HCT116 (cell line): ENCODE measurements at regions not wholly inside any gene's neighbourhood (a gene's known extent, or its start where the extent isn't known, plus 50 kb on each side); places are given as distances from the start of the nearest gene placed in this dataset.

Experiments used
- ATAC-seq: fragments of 200-7000 bp; cut with Tn5 transposase; 2 replicates; pipeline ENCODE4 v1.9.1; 2020; ENCODE audit warnings: mild to moderate bottlenecking, moderate library complexity
- BruUV-seq: library from RNA; stranded (reverse); fragments of 400-500 nt; replicated peaks from 2 replicates; lab custom pipeline; 2021; lab: Mats Ljungman, UMichigan
- CTCF ChIA-PET: fragments of 300-600 bp; sonication (Branson Sonifier 250); formaldehyde crosslinking; loops from one replicate; lab custom pipeline; 2021; ENCODE audit warnings: antibody characterized with exemption; lab: Charles Lee
- POLR2A ChIA-PET: fragments of 300-600, 350-600 bp; sonication (Branson Sonifier 250); formaldehyde crosslinking; loops from one replicate; lab custom pipeline; 2021; ENCODE audit warnings: antibody characterized with exemption; lab: Charles Lee
- RAD21 ChIA-PET, 2 experiments: fragments of 300-600 bp; sonication (Branson Sonifier 250); formaldehyde crosslinking; loops; one replicate each; lab custom pipeline; 2023; ENCODE audit warnings: low total read pairs in 2 of 2; ENCODE audit not compliant: uncharacterized antibody in 2 of 2, unreplicated experiment in 2 of 2, low non-redundant PET in 1 of 2; lab: Charles Lee
- DNase-seq: peaks from one replicate; pipeline ENCODE4 v3.0.0-alpha.2; 2010; ENCODE audit warnings: low read depth, low spot score
- H2AFZ ChIP-seq: fragments of 200-600 bp; shearing (Covaris generic), sonication (generic); 2 replicates; pipeline ENCODE4 v1.6.1; 2017; ENCODE audit warnings: low read depth, mixed run types, mixed read lengths, antibody characterized with exemption, low read length; ENCODE audit not compliant: poor library complexity, severe bottlenecking
- H3K27ac ChIP-seq: 2 replicates; pipeline ENCODE4 v1.5.1; 2012; ENCODE audit warnings: low read depth, low read length
- H3K27me3 ChIP-seq: fragments of 200-600 bp; sonication (generic); 2 replicates; pipeline ENCODE4 v1.6.1; 2016; ENCODE audit warnings: mixed run types, low read length, mixed read lengths; ENCODE audit not compliant: insufficient read depth
- H3K36me3 ChIP-seq, 2 experiments: fragments of 200-500 bp in 1 of 2; fragments of 200-600 bp in 1 of 2; sonication (Bioruptor generic) in 1 of 2; sonication (generic) in 1 of 2; 2 replicates each; pipeline versions ENCODE4 v1.5.1 to v1.6.1; 2014 to 2016; ENCODE audit warnings: low read length in 2 of 2, inconsistent platforms in 1 of 2, mixed read lengths in 1 of 2, mixed run types in 1 of 2; ENCODE audit not compliant: insufficient read depth in 2 of 2, control insufficient read depth in 1 of 2
- H3K4me1 ChIP-seq, 2 experiments: fragments of 200-600 bp in 1 of 2; sonication (generic) in 1 of 2; 2 replicates each; pipeline versions ENCODE4 v1.5.1 to v1.6.1; 2012 to 2017; ENCODE audit warnings: low read length in 2 of 2, inconsistent platforms in 1 of 2, mild to moderate bottlenecking in 1 of 2, mixed read lengths in 1 of 2, mixed run types in 1 of 2, moderate library complexity in 1 of 2; ENCODE audit not compliant: insufficient read depth in 2 of 2, control insufficient read depth in 1 of 2
- H3K4me2 ChIP-seq: fragments of 200-600 bp; sonication (generic); 2 replicates; pipeline ENCODE4 v1.6.1; 2017; ENCODE audit warnings: mixed run types, low read length, mixed read lengths
- H3K4me3 ChIP-seq, 2 experiments: fragments of 200-600 bp in 1 of 2; sonication (generic) in 1 of 2; replicated peaks in 1 of 2; 2 replicates each; pipeline ENCODE4 v1.5.1; 2011 to 2016; ENCODE audit warnings: low read length in 2 of 2, control low read depth in 1 of 2, low read depth in 1 of 2, mild to moderate bottlenecking in 1 of 2, mixed read lengths in 1 of 2, mixed run types in 1 of 2
- H3K79me2 ChIP-seq: fragments of 200-600 bp; sonication (generic); 2 replicates; pipeline ENCODE4 v1.6.1; 2017; ENCODE audit warnings: mild to moderate bottlenecking, mixed run types, low read length, moderate library complexity, mixed read lengths; ENCODE audit not compliant: insufficient read depth
- H3K9ac ChIP-seq: fragments of 200-600 bp; sonication (generic); 2 replicates; pipeline ENCODE4 v1.6.1; 2016; ENCODE audit warnings: low read length, mixed read lengths
- H3K9me2 ChIP-seq: fragments of 200-600 bp; sonication (generic), shearing (Covaris generic); 2 replicates; pipeline ENCODE4 v1.6.1; 2017; ENCODE audit warnings: mixed run types, mild to moderate bottlenecking, moderate library complexity; ENCODE audit not compliant: insufficient read depth
- H3K9me3 ChIP-seq, 2 experiments: fragments of 200-500 bp in 1 of 2; fragments of 200-600 bp in 1 of 2; sonication (Bioruptor generic) in 1 of 2; sonication (generic) in 1 of 2; 2 replicates each; pipeline ENCODE4 v1.6.1; 2014 to 2017; ENCODE audit warnings: low read length in 2 of 2, mixed read lengths in 2 of 2, inconsistent platforms in 1 of 2, low read depth in 1 of 2, mild to moderate bottlenecking in 1 of 2, mixed run types in 1 of 2, moderate library complexity in 1 of 2; ENCODE audit not compliant: control insufficient read depth in 1 of 2, insufficient read depth in 1 of 2
- H4K20me1 ChIP-seq: fragments of 200-600 bp; sonication (generic), shearing (Covaris generic); 2 replicates; pipeline ENCODE4 v1.6.1; 2017; ENCODE audit warnings: mixed run types, mild to moderate bottlenecking, moderate library complexity; ENCODE audit not compliant: insufficient read depth
- ATF3 ChIP-seq: IDR thresholded peaks from 2 replicates; pipeline ENCODE4 v1.6.1; 2012
- CBX3 ChIP-seq: IDR thresholded peaks from 2 replicates; pipeline ENCODE4 v1.6.1; 2012; ENCODE audit warnings: low read depth
- CTCF ChIP-seq, 3 experiments: fragments of 200-600 bp in 1 of 3; sonication (generic) in 1 of 3; IDR thresholded peaks in 2 of 3; conservative IDR thresholded peaks in 1 of 3; 2 replicates each; pipeline ENCODE4 v1.5.1; 2012 to 2017; ENCODE audit warnings: low read depth in 2 of 3, low read length in 2 of 3, antibody characterized with exemption in 1 of 3, borderline replicate concordance in 1 of 3, control low read depth in 1 of 3, mild to moderate bottlenecking in 1 of 3, mixed read lengths in 1 of 3, mixed run types in 1 of 3, moderate library complexity in 1 of 3; ENCODE audit not compliant: insufficient read depth in 1 of 3
- MAX ChIP-seq: IDR thresholded peaks from 2 replicates; pipeline ENCODE4 v1.6.1; 2012
- POLR2A ChIP-seq: IDR thresholded peaks from 2 replicates; pipeline ENCODE4 v1.7.0; 2011; ENCODE audit warnings: borderline replicate concordance; ENCODE audit not compliant: insufficient read depth, insufficient read length; ENCODE audit errors: extremely low read depth
- SIN3A ChIP-seq: IDR thresholded peaks from 2 replicates; pipeline ENCODE4 v1.6.1; 2012; ENCODE audit warnings: low read depth
- SP1 ChIP-seq: IDR thresholded peaks from 2 replicates; pipeline ENCODE4 v1.6.1; 2012; ENCODE audit warnings: low read depth
- SRF ChIP-seq: IDR thresholded peaks from 2 replicates; pipeline ENCODE4 v1.6.1; 2012; ENCODE audit warnings: low read depth
- ZBTB33 ChIP-seq: IDR thresholded peaks from 2 replicates; pipeline ENCODE4 v1.6.1; 2011; ENCODE audit warnings: mild to moderate bottlenecking, low read length, moderate library complexity; ENCODE audit not compliant: insufficient replicate concordance; ENCODE audit errors: extremely low read depth
- ZFX ChIP-seq: fragments of 450-650 bp; IDR thresholded peaks from 2 replicates; pipeline ENCODE4 v1.6.1; 2017
- intact Hi-C: fragments of 100-400 bp; cut with micrococcal nuclease; formaldehyde crosslinking; loops from 2 replicates; pipeline ENCODE4 v1.10.0; 2022

- TF ChIP-seq CTCF (IDR thresholded peaks at IDR 0.05 in 2 of 3, conservative IDR thresholded peaks at IDR 0.05 in 1 of 3; ENCODE audit: borderline replicate concordance in 1 of 3, insufficient read depth in 1 of 3, low read depth in 2 of 3, low read length in 2 of 3) = no peak
- no peak for TF ChIP-seq SP1
- no peak for TF ChIP-seq SIN3A
- TF ChIP-seq POLR2A = no peak
Measured at GRCh38 chr5:164137095-164137494, 631.7 kb downstream of the MAT2B start (continued).

GRCh38 chr5:164139423-164139822, 634.0 kb downstream of the MAT2B start:
- no peak for ATAC-seq
- H2AFZ ChIP-seq = no peak overlapping the region
- no peaks in the 10 kb centered on the region for H3K36me3 ChIP-seq
- H3K4me3 ChIP-seq = no peak overlapping the region
- intact Hi-C loops = no loop called here
- no peak overlapping the region for H3K27ac ChIP-seq
- no TSS peak for BruUV-seq
- no peaks in the 10 kb centered on the region for H3K9me2 ChIP-seq
- ChIA-PET CTCF (no interaction called here), RAD21 (no interaction called here)
- no peaks in the 10 kb centered on the region for H3K27me3 ChIP-seq
- no peaks in the 10 kb centered on the region for H3K79me2 ChIP-seq
- H3K9me3 ChIP-seq = peaks cover 0 to 5% of the 10 kb centered on the region in 2 experiments; a peak in 1 of 4 replicates
- no peaks in the 10 kb centered on the region for H4K20me1 ChIP-seq
- no peaks in the 10 kb centered on the region for H3K4me1 ChIP-seq
- TF ChIP-seq ZBTB33 (no peak), SRF (no peak), ZFX (no peak), ATF3 (no peak), SIN3A (no peak), SP1 (no peak), CBX3 (no peak), MAX (no peak)
- TF ChIP-seq, all 23 proteins: peak for 0
- POLR2A ChIA-PET = no interaction called here
- Histone ChIP-seq H3K4me2 (no peak overlapping the region), H3K9ac (no peak overlapping the region)
- DNase-seq = no peak
